Cardiac muscle cell (in vitro differentiated cells and primary cell): ENCODE measurements at regions not wholly inside any gene's neighbourhood (a gene's known extent, or its start where the extent isn't known, plus 50 kb on each side); places are given as distances from the start of the nearest gene placed in this dataset.

Source experiments
- DNase-seq, 2 donors: peaks; one replicate each; pipeline versions ENCODE4 v3.0.0 to v3.0.0-alpha.2; 2010 to 2017; ENCODE audit warnings: low read depth in 1 of 2, low spot score in 1 of 2
- H3K27ac ChIP-seq: fragments of 200-600 bp; sonication (generic); 2 replicates; pipeline ENCODE4 v1.5.1; 2016
- H3K27me3 ChIP-seq: fragments of 200-600 bp; sonication (generic); 2 replicates; pipeline ENCODE4 v1.6.0; 2016; ENCODE audit warnings: control low read depth
- H3K36me3 ChIP-seq: fragments of 200-600 bp; sonication (generic); 2 replicates; pipeline ENCODE4 v1.5.1; 2016; ENCODE audit warnings: control low read depth
- H3K4me1 ChIP-seq: fragments of 200-600 bp; sonication (generic); 2 replicates; pipeline ENCODE4 v1.8.1; 2017; ENCODE audit warnings: low read depth, mild to moderate bottlenecking, mixed run types
- H3K4me3 ChIP-seq: fragments of 200-600 bp; sonication (generic); 2 replicates; pipeline ENCODE4 v1.5.1; 2016; ENCODE audit warnings: mild to moderate bottlenecking
- H3K9me3 ChIP-seq: fragments of 200-600 bp; sonication (generic); 2 replicates; pipeline ENCODE4 v1.5.1; 2017; ENCODE audit warnings: low read depth, mild to moderate bottlenecking, control low read depth
- TF ChIP-seq, protein P1 (sequence below): IDR thresholded peaks from 2 replicates; pipeline ENCODE4 v1.5.1; 2012; ENCODE audit warnings: low read depth, mild to moderate bottlenecking, low read length

DNA sequence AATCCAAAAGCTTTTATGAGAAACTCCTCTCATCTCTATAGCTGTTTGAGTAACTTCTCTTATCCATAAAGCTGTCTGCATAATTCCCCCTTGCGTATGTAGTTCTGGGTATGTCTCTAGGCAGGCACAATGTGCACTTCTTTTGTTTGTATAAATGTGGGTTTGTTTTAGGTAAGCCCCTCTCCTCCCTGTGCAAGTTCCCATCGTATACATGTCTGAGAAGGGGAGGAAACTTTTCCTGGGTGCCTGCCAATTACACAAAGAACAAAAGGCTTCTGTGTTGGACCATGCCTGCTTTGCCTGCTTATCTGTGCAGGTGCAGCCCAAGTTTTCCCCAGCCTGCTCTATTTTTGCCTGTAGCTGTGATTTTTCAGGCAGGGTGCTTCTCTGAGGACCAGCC lies 96.7 kb downstream of the CCER1 start:
- no peaks in the 10 kb centered on the region for H3K36me3 ChIP-seq
- H3K4me3 ChIP-seq: no peak overlapping the region
- no peaks in the 10 kb centered on the region for H3K27me3 ChIP-seq
- DNase-seq: peak; percentile 61 to 80
- TF ChIP-seq, protein P1, sequence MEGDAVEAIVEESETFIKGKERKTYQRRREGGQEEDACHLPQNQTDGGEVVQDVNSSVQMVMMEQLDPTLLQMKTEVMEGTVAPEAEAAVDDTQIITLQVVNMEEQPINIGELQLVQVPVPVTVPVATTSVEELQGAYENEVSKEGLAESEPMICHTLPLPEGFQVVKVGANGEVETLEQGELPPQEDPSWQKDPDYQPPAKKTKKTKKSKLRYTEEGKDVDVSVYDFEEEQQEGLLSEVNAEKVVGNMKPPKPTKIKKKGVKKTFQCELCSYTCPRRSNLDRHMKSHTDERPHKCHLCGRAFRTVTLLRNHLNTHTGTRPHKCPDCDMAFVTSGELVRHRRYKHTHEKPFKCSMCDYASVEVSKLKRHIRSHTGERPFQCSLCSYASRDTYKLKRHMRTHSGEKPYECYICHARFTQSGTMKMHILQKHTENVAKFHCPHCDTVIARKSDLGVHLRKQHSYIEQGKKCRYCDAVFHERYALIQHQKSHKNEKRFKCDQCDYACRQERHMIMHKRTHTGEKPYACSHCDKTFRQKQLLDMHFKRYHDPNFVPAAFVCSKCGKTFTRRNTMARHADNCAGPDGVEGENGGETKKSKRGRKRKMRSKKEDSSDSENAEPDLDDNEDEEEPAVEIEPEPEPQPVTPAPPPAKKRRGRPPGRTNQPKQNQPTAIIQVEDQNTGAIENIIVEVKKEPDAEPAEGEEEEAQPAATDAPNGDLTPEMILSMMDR: no peak
- peak overlapping the region; percentile 49 for H3K27ac ChIP-seq
- H3K4me1 ChIP-seq: peaks cover 22% of the 10 kb centered on the region
- no peaks in the 10 kb centered on the region for H3K9me3 ChIP-seq

DNA sequence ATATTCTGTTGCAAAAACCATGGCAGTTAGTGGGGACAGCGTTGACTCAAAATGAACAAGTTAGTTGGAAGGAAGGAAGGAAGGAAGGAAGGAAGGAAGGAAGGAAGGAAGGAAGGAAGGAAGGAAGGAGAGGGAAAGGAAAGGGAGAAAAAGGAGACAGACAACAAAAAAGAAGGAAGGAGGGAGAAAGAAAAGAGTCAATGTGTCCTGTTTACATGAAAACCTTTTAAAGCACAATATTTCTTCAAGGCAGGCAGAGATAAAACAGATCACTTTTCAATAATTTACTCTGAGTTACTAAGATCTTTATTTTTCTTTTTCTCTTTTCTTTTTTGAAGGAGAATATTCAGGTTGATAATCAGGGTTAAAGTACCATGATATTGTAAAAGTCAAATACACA lies 99.4 kb downstream of the CCER1 start:
- H3K27me3 ChIP-seq: no peaks in the 10 kb centered on the region
- H3K9me3 ChIP-seq: no peaks in the 10 kb centered on the region
- H3K27ac ChIP-seq: no peak overlapping the region
- no peak for DNase-seq
- H3K36me3 ChIP-seq: no peaks in the 10 kb centered on the region
- peaks cover 28% of the 10 kb centered on the region for H3K4me1 ChIP-seq
- H3K4me3 ChIP-seq: no peak overlapping the region
- TF ChIP-seq, protein P1: no peak

DNA sequence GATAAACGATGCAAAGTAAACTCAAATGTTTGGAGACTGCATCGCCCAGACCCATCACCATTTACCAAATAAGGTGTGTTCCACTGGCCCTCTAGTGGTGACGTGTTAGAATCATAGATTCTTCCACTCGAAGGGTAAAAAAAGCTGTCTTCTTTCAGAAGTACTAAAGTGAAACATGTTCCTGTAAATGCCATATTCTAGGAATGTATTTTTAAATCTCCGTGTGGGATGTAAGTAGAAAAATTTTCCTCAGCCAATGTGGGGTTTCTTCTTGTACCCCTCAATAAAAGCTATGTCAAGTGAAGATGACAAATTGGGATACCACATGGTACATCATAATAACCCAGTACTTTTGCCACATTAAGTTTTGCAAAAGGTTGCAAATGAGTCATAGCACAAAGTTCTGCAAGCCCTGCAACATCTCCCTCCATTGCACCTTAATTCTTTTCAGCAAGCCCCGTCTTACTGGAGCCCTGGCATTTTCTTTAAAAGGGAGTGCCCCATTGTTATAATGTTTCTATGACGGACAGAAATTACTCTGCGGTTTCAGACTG lies 100.8 kb downstream of the CCER1 start:
- H3K27me3 ChIP-seq: no peaks in the 10 kb centered on the region
- no peak overlapping the region for H3K27ac ChIP-seq
- no peaks in the 10 kb centered on the region for H3K36me3 ChIP-seq
- peaks cover 28% of the 10 kb centered on the region for H3K4me1 ChIP-seq
- no peaks in the 10 kb centered on the region for H3K9me3 ChIP-seq
- peak; percentile 70 to 72 for DNase-seq
- no peak overlapping the region for H3K4me3 ChIP-seq
- TF ChIP-seq, protein P1: peak; percentile 83

DNA sequence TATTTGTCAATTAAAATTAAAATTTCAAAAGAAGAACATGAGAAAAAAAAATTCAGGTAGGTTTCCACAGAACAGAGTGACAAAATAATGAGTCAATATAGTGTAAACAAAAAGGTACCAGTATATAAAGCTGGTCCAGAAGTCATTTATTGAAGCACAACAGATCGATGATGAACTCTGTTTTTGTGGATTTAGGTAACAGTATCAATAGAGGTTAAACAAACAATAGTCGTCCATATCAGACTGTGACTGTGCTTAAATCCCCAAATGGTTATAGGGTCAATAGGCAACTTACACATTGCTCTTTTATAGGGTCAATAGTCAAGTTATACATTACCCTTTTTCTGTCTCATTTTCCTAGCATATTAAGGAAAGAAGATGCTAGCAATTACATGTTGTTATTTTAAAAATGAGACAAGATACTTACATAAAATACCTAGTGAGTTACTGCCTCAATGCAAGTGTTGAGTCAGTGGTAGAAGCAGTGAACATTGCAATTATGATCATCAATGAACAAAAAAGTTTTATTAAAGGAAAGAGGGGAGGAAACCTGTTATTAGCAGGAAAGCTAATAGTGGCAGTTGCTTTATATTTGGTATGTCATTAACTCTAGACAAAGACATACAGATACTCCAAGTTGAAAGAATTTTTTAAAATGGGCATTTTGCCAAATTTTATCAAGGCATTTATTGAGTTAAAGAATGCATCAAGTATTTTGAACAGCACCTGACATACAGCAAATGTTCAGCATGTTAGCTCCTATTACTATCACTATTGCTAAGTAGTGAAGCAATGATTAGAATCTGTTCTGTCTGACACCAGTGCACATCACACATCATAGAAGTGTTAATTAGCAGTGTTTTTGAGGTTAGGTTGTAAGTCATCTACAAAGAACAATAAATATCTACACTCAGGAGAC lies 102.9 kb downstream of the CCER1 start:
- no peak overlapping the region for H3K4me3 ChIP-seq
- DNase-seq: no peak
- TF ChIP-seq, protein P1: no peak

DNA sequence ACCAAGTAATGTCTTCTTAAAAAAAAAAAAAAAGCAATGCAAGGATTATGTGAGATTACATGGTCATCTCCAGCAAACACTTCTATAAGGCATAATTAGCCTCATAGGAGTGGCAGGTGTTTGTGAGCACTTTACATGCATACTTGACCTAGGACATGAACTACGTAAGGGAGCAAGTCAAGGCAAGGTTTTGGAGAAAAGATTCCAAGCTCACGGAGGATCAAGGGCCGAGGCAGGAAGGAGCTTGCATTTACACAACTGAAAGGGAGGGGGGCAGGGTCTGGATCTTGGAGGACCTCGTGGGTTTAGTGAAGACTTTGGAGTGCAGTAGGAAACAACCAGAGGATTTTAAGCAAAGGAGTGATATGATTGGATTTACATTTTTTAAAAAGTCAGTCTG lies 112.5 kb downstream of the CCER1 start:
- TF ChIP-seq, protein P1: no peak
- Histone ChIP-seq H3K27me3 (no peaks in the 10 kb centered on the region), H3K36me3 (no peaks in the 10 kb centered on the region), H3K27ac (no peak overlapping the region), H3K4me3 (no peak overlapping the region), H3K4me1 (peaks cover 20% of the 10 kb centered on the region), H3K9me3 (no peaks in the 10 kb centered on the region)
- no peak for DNase-seq

More for the DNA sequence above, 102.9 kb downstream of the CCER1 start:
- H3K27ac ChIP-seq: no peak overlapping the region
- peaks cover 10% of the 10 kb centered on the region for H3K4me1 ChIP-seq
- no peaks in the 10 kb centered on the region for H3K36me3 ChIP-seq
- H3K27me3 ChIP-seq: no peaks in the 10 kb centered on the region
- no peaks in the 10 kb centered on the region for H3K9me3 ChIP-seq
